Activated CD4-positive, alpha-beta T cell treated with anti-CD3 and anti-CD28 coated beads for 48 hours (primary cell): ENCODE measurements at regions not wholly inside any gene's neighbourhood (a gene's known extent, or its start where the extent isn't known, plus 50 kb on each side); places are given as distances from the start of the nearest gene placed in this dataset.
"Not testable (repeated sequence)": the region's sequence is repeated elsewhere in the genome, so short reads cannot be mapped to it uniquely, and the experiment has no call there.

Experiments used
- DNase-seq: peaks from one replicate; pipeline ENCODE4 v3.0.0-alpha.2; 2020

DNA sequence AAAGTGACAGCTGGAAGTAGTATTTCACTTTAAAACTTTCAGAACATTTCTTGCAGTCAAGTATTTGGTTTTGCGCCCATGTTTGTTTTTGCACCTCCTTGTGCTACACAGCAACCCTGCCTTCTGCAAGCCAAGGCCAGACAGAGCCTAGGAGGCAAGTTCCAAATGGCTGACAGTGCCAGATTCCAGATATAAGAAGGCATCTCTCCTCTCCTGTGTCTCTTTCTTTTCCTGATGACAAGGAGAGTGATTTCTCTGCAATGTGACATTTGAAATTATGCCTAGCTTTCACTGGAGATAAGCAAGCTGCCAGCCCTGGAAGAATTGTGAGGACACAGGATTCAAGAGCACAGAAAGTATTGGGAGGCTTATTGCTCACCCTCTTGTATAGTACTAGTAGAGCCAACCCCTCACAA, 149.1 kb upstream of the TENT5A start:
- no peak for DNase-seq

DNA sequence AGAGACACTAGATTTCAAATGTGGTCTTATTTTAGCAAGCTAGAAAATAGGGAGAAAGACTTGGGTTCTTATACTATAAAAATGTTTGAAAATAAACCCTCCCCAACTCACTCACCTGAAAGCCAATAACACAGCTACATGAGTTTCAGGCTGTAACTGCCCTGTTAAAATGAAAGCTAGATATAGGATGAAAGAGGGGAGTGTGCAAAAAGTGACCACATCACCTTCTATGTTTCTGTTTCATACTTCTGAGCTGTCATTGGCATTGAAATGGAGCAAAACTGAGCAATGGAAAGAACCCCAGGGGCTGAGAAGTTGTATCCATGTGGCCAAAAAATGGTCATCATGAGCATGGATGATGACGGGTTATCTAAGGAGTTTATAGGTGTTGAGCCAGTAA, 148.1 kb upstream of the TENT5A start:
- no peak for DNase-seq

DNA sequence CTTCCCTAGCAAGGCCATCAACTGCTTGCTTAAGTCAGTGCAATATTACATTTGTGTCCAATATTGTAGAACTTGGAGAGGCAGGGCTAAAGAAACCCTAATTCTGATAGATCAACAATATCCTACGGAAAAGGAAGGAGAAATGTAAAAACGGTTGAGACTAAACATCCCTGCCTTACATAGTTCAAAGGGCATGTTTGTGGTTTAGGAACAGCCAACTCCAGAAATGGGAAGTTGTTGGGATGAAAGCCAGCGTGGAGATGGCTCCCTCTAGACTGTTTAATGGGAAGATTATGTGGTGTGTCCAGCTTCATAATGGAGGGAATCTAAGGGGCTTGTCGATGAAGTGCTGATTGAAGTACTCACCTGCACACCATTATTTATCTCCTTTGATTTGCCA, 145.3 kb upstream of the TENT5A start:
- no peak for DNase-seq

GRCh38 chr6:81896525-81897503, 144.3 kb upstream of the TENT5A start:
- no peak for DNase-seq

DNA sequence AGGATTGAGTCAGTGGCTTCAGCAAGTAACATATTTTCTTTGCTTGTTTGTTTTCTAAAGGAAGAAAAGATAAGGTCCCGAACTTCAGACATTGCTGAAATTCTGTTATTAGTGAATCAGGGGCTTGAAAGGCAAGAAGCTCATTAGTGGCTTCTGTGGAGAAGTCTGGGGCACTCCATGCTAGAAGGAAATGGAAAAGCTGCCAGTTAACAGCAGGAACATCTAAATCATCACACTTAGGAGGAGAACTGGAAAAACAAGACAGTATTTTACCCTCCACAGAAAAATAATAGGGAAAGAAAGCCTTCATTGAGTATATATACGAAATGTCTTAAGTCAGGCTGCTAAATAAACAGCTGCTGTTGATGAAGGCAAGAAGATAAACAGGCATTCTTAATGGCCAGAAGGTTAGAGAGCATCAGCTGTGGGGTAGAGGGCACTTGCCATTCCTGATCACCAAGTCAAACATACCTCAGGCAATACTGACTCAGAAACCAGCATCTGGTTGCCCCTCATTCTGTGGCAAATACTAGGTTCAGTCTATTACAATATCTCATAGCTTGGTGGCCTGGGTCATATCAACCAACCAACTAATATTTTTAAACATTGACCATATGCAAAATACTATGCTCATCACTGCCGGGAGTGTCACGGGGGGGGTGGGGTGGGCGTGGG, 143.2 kb upstream of the TENT5A start:
- DNase-seq, result no peak

DNA sequence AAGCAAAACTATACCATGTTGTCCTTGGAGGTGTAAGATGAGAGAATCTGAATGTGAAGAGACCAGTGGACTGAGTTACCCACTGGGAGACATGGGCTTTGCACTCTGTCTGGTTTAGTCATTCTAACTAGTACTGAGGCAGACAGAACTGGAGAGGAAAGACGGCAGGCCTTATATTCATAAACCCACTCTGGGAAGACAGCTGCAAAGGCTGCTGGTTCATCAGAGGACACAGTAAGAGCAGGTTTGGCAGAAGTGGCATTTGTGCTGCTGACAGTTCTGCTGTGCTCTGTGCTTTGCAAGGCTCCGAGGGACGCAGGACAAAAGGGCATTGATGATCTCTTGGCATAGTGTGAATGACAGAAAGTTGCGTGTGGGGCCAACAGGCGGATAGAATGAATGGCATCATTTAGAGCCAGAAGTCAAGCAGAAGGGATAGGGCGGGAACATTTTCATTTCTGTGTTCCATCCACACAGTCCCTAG, 142.3 kb upstream of the TENT5A start:
- DNase-seq, result no peak

- no peak for DNase-seq
These were observed 141.8 kb upstream of the TENT5A start for GRCh38 chr6:81894306-81894705.

GRCh38 chr6:81892891-81893290, 140.4 kb upstream of the TENT5A start:
- no peak for DNase-seq

DNA sequence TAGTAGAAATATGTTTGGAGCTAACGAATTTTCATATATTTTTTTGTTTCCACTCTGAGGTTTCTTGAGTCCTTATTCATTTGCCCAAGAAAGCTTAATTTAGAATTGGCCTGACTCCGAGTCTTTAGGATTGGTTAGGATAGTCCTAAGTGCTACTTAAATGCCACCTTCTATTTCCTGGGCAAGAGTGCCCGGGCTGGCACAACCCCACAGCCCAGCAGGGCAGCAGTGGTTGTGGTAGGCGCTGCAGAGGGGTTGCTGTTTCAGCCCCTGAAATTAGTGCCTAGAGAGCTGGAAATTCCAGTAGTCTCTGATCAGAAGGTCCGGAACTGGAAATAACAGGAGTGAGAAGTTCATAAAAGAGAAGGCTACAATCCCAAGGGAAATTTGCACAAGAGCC, 139.4 kb upstream of the TENT5A start:
- DNase-seq, result no peak

DNA sequence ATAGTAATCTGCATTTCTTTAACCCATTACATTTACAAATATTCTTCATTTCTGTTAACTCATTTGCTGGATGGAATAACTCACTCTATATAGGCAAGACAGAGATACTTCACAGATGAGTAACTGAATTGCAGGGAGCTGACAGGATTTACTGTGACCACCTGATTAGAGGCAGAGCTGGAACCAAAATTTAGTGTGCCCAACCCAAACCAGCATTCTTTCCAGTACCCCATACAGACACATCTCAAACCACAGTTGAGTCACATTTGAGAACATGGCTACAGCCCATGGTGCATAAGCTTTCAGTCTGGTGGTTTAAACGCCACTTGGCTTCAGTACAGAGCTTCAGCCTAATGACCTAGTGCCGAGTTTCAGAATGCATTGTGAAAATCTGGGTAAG, 138.4 kb upstream of the TENT5A start:
- DNase-seq, result no peak

- no peak for DNase-seq
These were observed 137.0 kb upstream of the TENT5A start for GRCh38 chr6:81889377-81890053.

- not testable (repeated sequence) for DNase-seq
These were observed 134.4 kb upstream of the TENT5A start for GRCh38 chr6:81886909-81887308.

- DNase-seq, result no peak
These were observed 133.7 kb upstream of the TENT5A start for GRCh38 chr6:81886157-81886556.

DNA sequence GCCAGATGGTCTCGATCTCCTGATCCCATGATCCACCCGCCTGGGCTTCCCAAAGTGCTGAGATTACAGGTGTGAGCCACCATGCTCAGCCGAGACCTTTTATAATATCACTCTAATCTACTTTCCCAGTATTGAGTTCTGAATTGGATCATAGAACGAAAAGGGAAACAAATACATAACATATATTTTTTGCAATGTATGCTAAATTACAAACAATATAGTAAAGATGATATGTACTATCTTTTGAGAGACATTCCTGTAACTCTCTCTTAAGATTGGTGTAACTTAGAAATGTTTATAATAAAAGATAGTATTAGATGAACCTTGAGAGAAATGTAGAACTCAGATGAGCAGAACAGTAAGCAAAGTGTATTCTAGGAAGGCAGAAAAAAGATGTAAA, 129.2 kb upstream of the TENT5A start:
- DNase-seq, result no peak

- DNase-seq, result no peak
These were observed 126.0 kb upstream of the TENT5A start for GRCh38 chr6:81878479-81878878.

DNA sequence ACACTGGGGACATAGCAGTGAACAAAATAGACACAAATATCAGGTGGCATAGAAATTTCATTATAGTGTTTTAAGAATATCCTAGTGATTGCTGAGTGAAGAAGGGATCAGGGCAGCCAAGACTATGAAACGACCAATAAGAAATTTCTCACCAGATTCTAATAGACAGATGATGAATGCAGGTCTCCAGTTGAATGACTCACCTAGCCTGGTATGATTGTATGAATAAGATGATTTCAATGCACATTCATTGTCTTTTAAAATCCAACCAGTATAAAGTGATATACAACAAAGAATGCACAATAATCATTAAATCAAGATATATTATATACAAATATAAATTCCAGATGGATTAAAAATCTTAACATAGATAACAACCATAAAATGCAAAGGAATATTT, 124.5 kb upstream of the TENT5A start:
- DNase-seq, result no peak

- no peak for DNase-seq
These were observed 123.4 kb upstream of the TENT5A start for GRCh38 chr6:81875782-81876293.

GRCh38 chr6:81869749-81870508, 117.4 kb upstream of the TENT5A start:
- not testable (repeated sequence) for DNase-seq

GRCh38 chr6:81865712-81866111, 113.2 kb upstream of the TENT5A start:
- no peak for DNase-seq

DNA sequence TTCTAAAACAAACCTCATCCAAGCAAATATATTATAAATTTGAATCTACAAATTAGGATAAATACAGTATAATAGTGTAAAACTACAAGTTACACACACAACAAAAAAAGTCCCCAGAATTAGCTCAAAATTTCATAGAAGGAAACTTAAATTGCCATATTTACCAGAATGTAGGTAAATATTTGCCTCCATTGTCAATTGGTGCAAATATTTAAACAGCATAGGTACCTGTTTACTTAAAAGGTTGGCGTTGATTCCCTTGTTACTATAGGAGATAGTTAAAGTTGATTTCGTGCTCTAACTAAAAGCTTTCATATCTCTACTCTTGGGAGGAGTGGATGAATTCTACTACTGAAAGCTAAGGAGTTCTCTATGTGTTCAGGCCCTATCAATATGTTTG, 111.6 kb upstream of the TENT5A start:
- DNase-seq, result no peak

DNA sequence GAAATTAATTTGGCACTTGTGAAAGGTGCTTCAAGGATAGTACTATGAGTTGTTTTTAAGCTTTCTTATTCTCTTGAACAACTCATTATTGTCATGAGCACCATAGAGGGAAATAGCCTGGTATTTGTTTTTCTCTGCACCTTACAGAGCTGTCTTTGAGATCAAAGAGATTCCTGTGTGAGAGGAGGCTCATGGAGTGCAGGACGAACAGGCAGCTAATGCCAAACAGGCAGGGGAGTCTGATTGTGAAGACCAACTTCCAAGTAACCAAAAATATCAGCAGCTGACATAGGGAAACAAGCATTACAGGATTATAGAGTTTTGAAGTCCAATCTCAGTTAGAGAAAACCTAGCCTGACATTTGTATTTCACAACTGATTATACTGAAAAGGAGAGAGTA, 110.6 kb upstream of the TENT5A start:
- no peak for DNase-seq

DNA sequence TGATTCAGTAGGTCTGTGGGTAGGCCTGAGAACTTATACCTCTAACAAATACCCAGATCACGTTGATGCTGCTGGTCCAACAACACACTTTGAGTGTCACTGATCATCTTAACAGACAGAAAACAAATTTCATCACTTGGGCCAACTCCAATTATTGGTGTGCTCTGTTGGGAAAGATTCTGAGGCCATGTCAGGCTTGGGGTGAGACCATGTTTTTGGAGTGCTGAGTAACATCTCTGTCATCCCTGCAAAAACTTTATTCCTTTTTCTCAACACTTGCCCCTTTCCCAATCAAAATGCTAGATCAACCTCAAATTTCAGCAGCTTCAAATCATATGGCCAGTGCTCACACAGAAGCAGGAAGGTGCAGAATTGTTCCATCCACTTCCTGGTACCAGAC, 108.8 kb upstream of the TENT5A start:
- no peak for DNase-seq

GRCh38 chr6:81859884-81860283, 107.4 kb upstream of the TENT5A start:
- no peak for DNase-seq
